ENCODE measurements at regions not wholly inside any gene's neighbourhood (a gene's known extent, or its start where the extent isn't known, plus 50 kb on each side); places are given as distances from the start of the nearest gene placed in this dataset.

DNA sequence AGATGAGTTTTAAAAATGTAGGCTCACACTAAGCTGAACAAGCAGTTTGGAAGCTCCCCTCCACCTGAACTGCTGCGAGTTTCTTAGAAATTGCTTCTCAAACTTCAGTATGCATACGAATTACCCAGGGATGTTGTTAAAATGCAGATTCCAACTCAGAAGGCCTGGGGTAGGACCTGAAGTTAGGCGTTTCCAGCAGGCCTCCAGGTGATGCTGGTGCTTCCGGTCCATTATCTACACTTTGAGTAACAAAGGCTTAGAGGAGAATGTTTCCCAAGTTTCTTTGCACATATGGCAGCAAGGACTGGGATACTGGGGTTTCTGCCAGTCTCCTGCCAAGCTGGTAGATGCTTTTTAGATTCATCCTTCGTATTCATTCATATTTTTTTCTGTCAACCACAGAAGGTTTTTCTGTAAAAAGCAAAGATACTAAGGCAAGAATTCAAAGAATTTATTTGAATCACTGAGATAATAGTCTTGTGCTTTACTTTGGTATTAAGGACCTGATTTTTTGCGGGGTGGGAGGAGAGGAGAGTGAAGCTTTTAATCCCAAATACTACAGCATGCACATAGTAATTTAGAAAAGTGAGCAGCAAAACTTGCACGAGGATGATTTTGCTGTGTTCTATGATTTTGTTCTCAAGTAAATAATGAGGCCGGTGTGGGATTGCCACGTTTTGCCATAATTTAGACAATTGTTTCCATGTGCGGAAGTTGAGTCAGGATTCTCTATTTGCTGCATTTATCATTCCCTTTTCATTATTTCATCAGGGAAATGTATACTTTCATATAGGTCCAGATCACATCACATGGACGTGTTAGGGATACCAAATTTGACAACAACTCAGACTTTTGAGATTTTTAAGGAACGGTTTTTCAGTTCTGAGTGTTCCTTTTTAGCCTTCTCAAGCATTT lies 137.6 kb upstream of the SPATS2L start:
- H3K9me3 ChIP-seq, result peaks cover 0 to 7% of the 10 kb centered on the region in 2 donors
- intact Hi-C loops (cut with DNase I), result no loop called here
- no peak overlapping the region for H3K27ac ChIP-seq
- no peak overlapping the region for H3K4me3 ChIP-seq
- DNase-seq, result no peak
- 73 to 78% (median 76%) methylated on average over 12 of the region's 12 CpGs for WGBS, 3 donors
- H3K27me3 ChIP-seq, result no peaks in the 10 kb centered on the region
- TF ChIP-seq EP300 (IDR thresholded peaks at IDR 0.05), result no peak
- TF ChIP-seq, protein P1, sequence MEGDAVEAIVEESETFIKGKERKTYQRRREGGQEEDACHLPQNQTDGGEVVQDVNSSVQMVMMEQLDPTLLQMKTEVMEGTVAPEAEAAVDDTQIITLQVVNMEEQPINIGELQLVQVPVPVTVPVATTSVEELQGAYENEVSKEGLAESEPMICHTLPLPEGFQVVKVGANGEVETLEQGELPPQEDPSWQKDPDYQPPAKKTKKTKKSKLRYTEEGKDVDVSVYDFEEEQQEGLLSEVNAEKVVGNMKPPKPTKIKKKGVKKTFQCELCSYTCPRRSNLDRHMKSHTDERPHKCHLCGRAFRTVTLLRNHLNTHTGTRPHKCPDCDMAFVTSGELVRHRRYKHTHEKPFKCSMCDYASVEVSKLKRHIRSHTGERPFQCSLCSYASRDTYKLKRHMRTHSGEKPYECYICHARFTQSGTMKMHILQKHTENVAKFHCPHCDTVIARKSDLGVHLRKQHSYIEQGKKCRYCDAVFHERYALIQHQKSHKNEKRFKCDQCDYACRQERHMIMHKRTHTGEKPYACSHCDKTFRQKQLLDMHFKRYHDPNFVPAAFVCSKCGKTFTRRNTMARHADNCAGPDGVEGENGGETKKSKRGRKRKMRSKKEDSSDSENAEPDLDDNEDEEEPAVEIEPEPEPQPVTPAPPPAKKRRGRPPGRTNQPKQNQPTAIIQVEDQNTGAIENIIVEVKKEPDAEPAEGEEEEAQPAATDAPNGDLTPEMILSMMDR (IDR thresholded peaks at IDR 0.05), result no peak
- no peak for TF ChIP-seq POLR2A (IDR thresholded peaks at IDR 0.05)
- no peaks in the 10 kb centered on the region for H3K36me3 ChIP-seq
- no peaks in the 10 kb centered on the region for H3K4me1 ChIP-seq (ENCODE audit: insufficient read depth)

DNA sequence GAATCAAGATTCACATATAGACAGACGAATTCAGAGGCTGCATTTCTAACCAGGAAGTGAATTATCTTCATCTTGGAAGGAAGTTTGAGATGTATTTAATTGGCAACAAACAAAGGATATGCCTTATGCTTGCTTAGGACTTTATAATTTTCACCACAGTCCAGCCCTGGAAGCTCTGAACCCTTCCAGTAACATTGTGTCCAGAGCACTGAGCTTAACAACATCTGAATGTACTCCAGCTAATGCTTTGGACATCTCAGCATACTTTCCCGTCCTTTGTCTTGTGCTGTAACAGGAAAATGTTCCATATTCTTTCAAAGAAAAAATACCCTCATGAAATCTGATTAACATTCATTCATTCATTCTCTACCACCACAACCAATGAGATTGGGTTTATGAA lies 136.3 kb upstream of the SPATS2L start:
- peaks cover 0 to 7% of the 10 kb centered on the region in 2 donors for H3K9me3 ChIP-seq

DNA sequence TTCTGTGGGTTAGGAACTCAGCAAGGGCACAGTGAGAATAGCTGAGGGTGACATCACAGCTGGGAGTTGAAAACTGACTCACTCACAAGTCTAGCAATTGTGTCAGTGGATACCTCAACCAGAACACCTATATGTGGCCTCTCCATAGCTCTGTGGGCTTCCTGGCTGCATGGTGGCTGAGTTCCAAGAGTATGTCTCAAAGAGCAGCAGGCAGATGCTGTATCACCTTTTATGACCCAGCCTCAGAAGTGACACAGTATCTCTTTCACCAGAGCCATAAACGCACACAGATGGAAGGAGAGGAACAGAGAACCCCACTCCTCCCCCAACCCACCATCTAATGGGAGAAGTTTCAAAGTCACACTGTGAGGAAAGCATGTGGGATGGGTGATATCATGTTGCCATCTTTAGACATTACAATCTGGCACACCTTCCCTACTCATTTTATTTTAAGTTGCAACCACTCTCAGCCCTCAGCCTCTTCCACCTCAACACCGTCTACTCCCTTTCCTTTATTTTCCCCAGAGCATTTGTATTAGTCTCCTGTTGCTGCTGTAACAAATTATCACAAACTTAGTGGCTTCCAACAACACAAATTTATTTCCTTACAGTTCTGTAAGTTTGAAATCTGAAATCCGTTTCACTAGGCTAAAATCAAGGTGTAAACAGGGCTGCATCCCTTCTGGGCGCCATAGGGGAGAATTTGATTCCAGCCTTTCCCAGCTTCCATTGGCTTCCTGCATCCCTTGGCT lies 134.6 kb upstream of the SPATS2L start:
- WGBS, 3 donors, result 70% methylated on average over 4 of the region's 4 CpGs
- intact Hi-C loops (cut with DNase I), result no loop called here

More for the DNA sequence above, 136.3 kb upstream of the SPATS2L start:
- no peak for DNase-seq
- no peak overlapping the region for H3K4me3 ChIP-seq
- H3K36me3 ChIP-seq, result no peaks in the 10 kb centered on the region
- TF ChIP-seq POLR2A (IDR thresholded peaks at IDR 0.05) (no peak), EP300 (IDR thresholded peaks at IDR 0.05) (no peak)
- TF ChIP-seq, protein P1 (IDR thresholded peaks at IDR 0.05), result no peak
- no peak overlapping the region for H3K27ac ChIP-seq
- WGBS, 3 donors, result 69 to 89% (median 86%) methylated on average over 2 of the region's 2 CpGs
- intact Hi-C loops (cut with DNase I), result no loop called here
- H3K4me1 ChIP-seq (ENCODE audit: insufficient read depth), result no peaks in the 10 kb centered on the region
- H3K27me3 ChIP-seq, result no peaks in the 10 kb centered on the region

DNA sequence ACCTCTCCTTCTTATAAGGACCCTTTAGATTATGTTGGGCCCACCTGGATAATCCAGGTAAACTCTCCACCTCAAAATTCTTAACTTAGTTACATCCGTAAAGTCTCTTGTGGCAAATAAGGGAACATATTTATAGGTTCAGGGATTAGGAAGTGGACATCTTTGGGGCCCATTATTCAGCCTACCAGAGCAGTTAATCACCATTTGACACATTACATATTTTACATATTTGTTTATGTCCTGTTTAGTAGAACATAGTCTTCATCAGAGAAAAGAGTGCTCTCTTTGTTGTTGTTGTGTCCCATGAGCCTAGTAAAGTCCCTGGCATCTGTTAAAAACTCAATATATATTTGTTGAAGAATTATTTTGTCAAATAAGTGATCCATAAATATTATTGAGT lies 134.0 kb upstream of the SPATS2L start:
- TF ChIP-seq POLR2A (IDR thresholded peaks at IDR 0.05) (no peak), EP300 (IDR thresholded peaks at IDR 0.05) (no peak)
- TF ChIP-seq, protein P1 (IDR thresholded peaks at IDR 0.05), result no peak
- intact Hi-C loops (cut with DNase I), result no loop called here
- Histone ChIP-seq H3K4me1 (ENCODE audit: insufficient read depth) (no peaks in the 10 kb centered on the region), H3K27ac (no peak overlapping the region), H3K36me3 (no peaks in the 10 kb centered on the region), H3K27me3 (no peaks in the 10 kb centered on the region), H3K9me3 (no peaks in the 10 kb centered on the region), H3K4me3 (no peak overlapping the region)
- no peak for DNase-seq
- WGBS, 3 donors, result 95 to 100% (median 100%) methylated on average over 1 of the region's 1 CpG

More for the DNA sequence above, 134.6 kb upstream of the SPATS2L start:
- H3K4me1 ChIP-seq (ENCODE audit: insufficient read depth), result no peaks in the 10 kb centered on the region
- H3K27ac ChIP-seq, result no peak overlapping the region
- no peak for TF ChIP-seq POLR2A (IDR thresholded peaks at IDR 0.05)
- TF ChIP-seq EP300 (IDR thresholded peaks at IDR 0.05), result no peak
- TF ChIP-seq, protein P1 (IDR thresholded peaks at IDR 0.05), result no peak
- H3K4me3 ChIP-seq, result no peak overlapping the region
- DNase-seq, result no peak
- H3K27me3 ChIP-seq, result no peaks in the 10 kb centered on the region
- H3K36me3 ChIP-seq, result no peaks in the 10 kb centered on the region
- H3K9me3 ChIP-seq, result no peaks in the 10 kb centered on the region
